Liver (tissue), 8 donors: ENCODE measurements at regions not wholly inside any gene's neighbourhood (a gene's known extent, or its start where the extent isn't known, plus 50 kb on each side); places are given as distances from the start of the nearest gene placed in this dataset.
"Not testable (repeated sequence)": the region's sequence is repeated elsewhere in the genome, so short reads cannot be mapped to it uniquely, and the experiment has no call there.

Experiments used
- DNase-seq: peaks from one replicate; pipeline ENCODE4 v3.0.0-alpha.2; 2017; ENCODE audit warnings: low spot score
- H3K27ac ChIP-seq, 2 donors: one replicate each; pipeline ENCODE4 v1.7.0; 2013; ENCODE audit warnings: inconsistent platforms in 2 of 2, low read length in 2 of 2, control low read depth in 1 of 2, low read depth in 1 of 2, mild to moderate bottlenecking in 1 of 2
- H3K27me3 ChIP-seq, 4 donors: one replicate each; pipeline versions ENCODE4 v1.6.1 to v1.7.0; 2013; ENCODE audit warnings: low read length in 3 of 4, inconsistent platforms in 1 of 4, mild to moderate bottlenecking in 1 of 4, moderate library complexity in 1 of 4; ENCODE audit not compliant: control insufficient read depth in 4 of 4, insufficient read depth in 4 of 4
- H3K36me3 ChIP-seq, 4 donors: one replicate each; pipeline versions ENCODE4 v1.6.1 to v1.7.0; 2013; ENCODE audit warnings: low read length in 3 of 4, mild to moderate bottlenecking in 3 of 4, low read depth in 1 of 4, moderate library complexity in 1 of 4; ENCODE audit not compliant: control insufficient read depth in 4 of 4, insufficient read depth in 3 of 4
- H3K4me1 ChIP-seq, 4 donors: one replicate each; pipeline versions ENCODE4 v1.6.1 to v1.7.0; 2013; ENCODE audit warnings: low read length in 3 of 4, mild to moderate bottlenecking in 3 of 4, moderate library complexity in 1 of 4; ENCODE audit not compliant: control insufficient read depth in 4 of 4, insufficient read depth in 4 of 4
- H3K4me3 ChIP-seq, 3 donors: one replicate each; pipeline versions ENCODE4 v1.6.1 to v1.7.0; 2013; ENCODE audit warnings: low read length in 3 of 3, control low read depth in 1 of 3, low read depth in 1 of 3, mild to moderate bottlenecking in 1 of 3
- H3K9ac ChIP-seq, 2 donors: one replicate each; pipeline ENCODE4 v1.7.0; 2013; ENCODE audit warnings: low read length in 2 of 2, mild to moderate bottlenecking in 2 of 2, moderate library complexity in 2 of 2, control low read depth in 1 of 2, low read depth in 1 of 2
- H3K9me3 ChIP-seq, 4 donors: one replicate each; pipeline versions ENCODE4 v1.6.1 to v1.7.0; 2013; ENCODE audit warnings: low read length in 3 of 4; ENCODE audit not compliant: control insufficient read depth in 4 of 4
- CTCF ChIP-seq: fragments of 150-350 bp; IDR thresholded peaks from 2 replicates; pipeline ENCODE4 v1.5.1; 2017; ENCODE audit warnings: improper control_type of control experiment, low read depth, low read length; ENCODE audit not compliant: missing input control
- FOXA1 ChIP-seq: IDR thresholded peaks from 2 replicates; pipeline ENCODE4 v1.6.1; 2016; ENCODE audit warnings: antibody characterized with exemption
- FOXA2 ChIP-seq: IDR thresholded peaks from 2 replicates; pipeline ENCODE4 v1.6.1; 2016; ENCODE audit warnings: antibody characterized with exemption
- GABPA ChIP-seq, 2 donors: IDR thresholded peaks in 1 of 2; conservative IDR thresholded peaks in 1 of 2; 2 replicates each; pipeline ENCODE4 v1.6.1; 2016; ENCODE audit warnings: antibody characterized with exemption in 2 of 2, mild to moderate bottlenecking in 1 of 2, moderate library complexity in 1 of 2
- HNF4A ChIP-seq, 2 donors: conservative IDR thresholded peaks; 2 replicates each; pipeline ENCODE4 v1.6.1; 2016; ENCODE audit warnings: antibody characterized with exemption in 2 of 2, mild to moderate bottlenecking in 2 of 2
- HNF4G ChIP-seq: IDR thresholded peaks from 2 replicates; pipeline ENCODE4 v1.6.1; 2016; ENCODE audit warnings: antibody characterized with exemption
- JUND ChIP-seq, 2 donors: IDR thresholded peaks; 2 replicates each; pipeline ENCODE4 v1.6.1; 2016; ENCODE audit warnings: antibody characterized with exemption in 2 of 2
- MAX ChIP-seq: IDR thresholded peaks from 2 replicates; pipeline ENCODE4 v1.6.1; 2016; ENCODE audit warnings: antibody characterized with exemption
- NR2F2 ChIP-seq: IDR thresholded peaks from 2 replicates; pipeline ENCODE4 v1.6.1; 2016; ENCODE audit warnings: antibody characterized with exemption
- RAD21 ChIP-seq, 2 donors: IDR thresholded peaks; 2 replicates each; pipeline ENCODE4 v1.6.1; 2016; ENCODE audit warnings: antibody characterized with exemption in 2 of 2, mild to moderate bottlenecking in 2 of 2
- RXRA ChIP-seq, 2 donors: IDR thresholded peaks; 2 replicates each; pipeline ENCODE4 v1.6.1; 2017 to 2018; ENCODE audit warnings: antibody characterized with exemption in 2 of 2, mild to moderate bottlenecking in 1 of 2
- SP1 ChIP-seq: IDR thresholded peaks from 2 replicates; pipeline ENCODE4 v1.6.1; 2018; ENCODE audit warnings: antibody characterized with exemption, mild to moderate bottlenecking
- TAF1 ChIP-seq: conservative IDR thresholded peaks from 2 replicates; pipeline ENCODE4 v1.6.1; 2016; ENCODE audit warnings: antibody characterized with exemption, mild to moderate bottlenecking
- YY1 ChIP-seq: IDR thresholded peaks from 2 replicates; pipeline ENCODE4 v1.6.1; 2016; ENCODE audit warnings: antibody characterized with exemption, mild to moderate bottlenecking
- WGBS: extraction: QIAGEN DNeasy Blood & Tissue Kit; methylation state at CpG from one replicate; pipeline ENCODE4 v1.1.7; 2013; 5-methylcytosine and 5-hydroxymethylcytosine counted together
- TF ChIP-seq, protein P1 (sequence below): IDR thresholded peaks from 2 replicates; pipeline ENCODE4 v1.6.1; 2016; ENCODE audit warnings: antibody characterized with exemption, mild to moderate bottlenecking
- TF ChIP-seq, protein P2 (sequence below): IDR thresholded peaks from 2 replicates; pipeline ENCODE4 v1.6.1; 2016; ENCODE audit warnings: antibody characterized with exemption
- donor health status: healthy.
- donor health status: healthy.
- donor health status: healthy.
- donor health status: healthy.
- donor health status: healthy.

DNA sequence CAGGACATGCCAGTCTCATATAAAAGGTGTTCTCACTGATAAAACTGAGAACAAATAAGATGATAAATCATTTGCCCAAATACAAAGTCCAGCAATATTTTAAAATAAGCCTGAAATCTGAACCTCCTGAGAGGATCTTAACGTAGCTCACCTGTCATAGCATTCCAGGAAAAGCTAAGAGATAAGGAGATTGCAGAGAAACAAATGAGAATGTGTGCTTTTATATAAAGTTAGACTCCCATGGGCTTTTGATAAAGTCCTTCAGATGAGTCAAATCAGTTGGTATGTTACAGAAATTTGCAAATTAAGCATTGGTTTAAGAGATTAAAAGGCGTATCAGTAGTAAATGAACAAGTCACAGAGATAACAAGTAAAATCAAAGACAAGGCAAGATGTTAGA is 452.9 kb upstream of the CHAC2 start:
- DNase-seq, result no peak
- Histone ChIP-seq H3K27me3 (peaks cover 0 to under 1% (median 0%) of the 10 kb centered on the region in 4 donors), H3K27ac (no peak overlapping the region), H3K4me1 (no peaks in the 10 kb centered on the region), H3K9ac (no peak overlapping the region), H3K4me3 (no peak overlapping the region), H3K9me3 (no peaks in the 10 kb centered on the region), H3K36me3 (no peaks in the 10 kb centered on the region)
- TF ChIP-seq FOXA2, result no peak
- no peak for TF ChIP-seq GABPA (IDR thresholded peaks at IDR 0.05 in 1 of 2, conservative IDR thresholded peaks at IDR 0.05 in 1 of 2)
- TF ChIP-seq, protein P1, sequence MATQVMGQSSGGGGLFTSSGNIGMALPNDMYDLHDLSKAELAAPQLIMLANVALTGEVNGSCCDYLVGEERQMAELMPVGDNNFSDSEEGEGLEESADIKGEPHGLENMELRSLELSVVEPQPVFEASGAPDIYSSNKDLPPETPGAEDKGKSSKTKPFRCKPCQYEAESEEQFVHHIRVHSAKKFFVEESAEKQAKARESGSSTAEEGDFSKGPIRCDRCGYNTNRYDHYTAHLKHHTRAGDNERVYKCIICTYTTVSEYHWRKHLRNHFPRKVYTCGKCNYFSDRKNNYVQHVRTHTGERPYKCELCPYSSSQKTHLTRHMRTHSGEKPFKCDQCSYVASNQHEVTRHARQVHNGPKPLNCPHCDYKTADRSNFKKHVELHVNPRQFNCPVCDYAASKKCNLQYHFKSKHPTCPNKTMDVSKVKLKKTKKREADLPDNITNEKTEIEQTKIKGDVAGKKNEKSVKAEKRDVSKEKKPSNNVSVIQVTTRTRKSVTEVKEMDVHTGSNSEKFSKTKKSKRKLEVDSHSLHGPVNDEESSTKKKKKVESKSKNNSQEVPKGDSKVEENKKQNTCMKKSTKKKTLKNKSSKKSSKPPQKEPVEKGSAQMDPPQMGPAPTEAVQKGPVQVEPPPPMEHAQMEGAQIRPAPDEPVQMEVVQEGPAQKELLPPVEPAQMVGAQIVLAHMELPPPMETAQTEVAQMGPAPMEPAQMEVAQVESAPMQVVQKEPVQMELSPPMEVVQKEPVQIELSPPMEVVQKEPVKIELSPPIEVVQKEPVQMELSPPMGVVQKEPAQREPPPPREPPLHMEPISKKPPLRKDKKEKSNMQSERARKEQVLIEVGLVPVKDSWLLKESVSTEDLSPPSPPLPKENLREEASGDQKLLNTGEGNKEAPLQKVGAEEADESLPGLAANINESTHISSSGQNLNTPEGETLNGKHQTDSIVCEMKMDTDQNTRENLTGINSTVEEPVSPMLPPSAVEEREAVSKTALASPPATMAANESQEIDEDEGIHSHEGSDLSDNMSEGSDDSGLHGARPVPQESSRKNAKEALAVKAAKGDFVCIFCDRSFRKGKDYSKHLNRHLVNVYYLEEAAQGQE, result no peak
- TF ChIP-seq RXRA (IDR thresholded peaks at IDR 0.05), result no peak
- no peak for TF ChIP-seq NR2F2
- no peak for TF ChIP-seq JUND (IDR thresholded peaks at IDR 0.05)
- TF ChIP-seq RAD21 (IDR thresholded peaks at IDR 0.05), result no peak
- no peak for TF ChIP-seq TAF1
- TF ChIP-seq SP1, result no peak
- TF ChIP-seq HNF4A (conservative IDR thresholded peaks at IDR 0.05), result no peak
- no peak for TF ChIP-seq YY1
- no peak for TF ChIP-seq FOXA1
- TF ChIP-seq, protein P2, sequence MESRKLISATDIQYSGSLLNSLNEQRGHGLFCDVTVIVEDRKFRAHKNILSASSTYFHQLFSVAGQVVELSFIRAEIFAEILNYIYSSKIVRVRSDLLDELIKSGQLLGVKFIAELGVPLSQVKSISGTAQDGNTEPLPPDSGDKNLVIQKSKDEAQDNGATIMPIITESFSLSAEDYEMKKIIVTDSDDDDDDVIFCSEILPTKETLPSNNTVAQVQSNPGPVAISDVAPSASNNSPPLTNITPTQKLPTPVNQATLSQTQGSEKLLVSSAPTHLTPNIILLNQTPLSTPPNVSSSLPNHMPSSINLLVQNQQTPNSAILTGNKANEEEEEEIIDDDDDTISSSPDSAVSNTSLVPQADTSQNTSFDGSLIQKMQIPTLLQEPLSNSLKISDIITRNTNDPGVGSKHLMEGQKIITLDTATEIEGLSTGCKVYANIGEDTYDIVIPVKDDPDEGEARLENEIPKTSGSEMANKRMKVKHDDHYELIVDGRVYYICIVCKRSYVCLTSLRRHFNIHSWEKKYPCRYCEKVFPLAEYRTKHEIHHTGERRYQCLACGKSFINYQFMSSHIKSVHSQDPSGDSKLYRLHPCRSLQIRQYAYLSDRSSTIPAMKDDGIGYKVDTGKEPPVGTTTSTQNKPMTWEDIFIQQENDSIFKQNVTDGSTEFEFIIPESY, result no peak
- TF ChIP-seq HNF4G, result no peak
- no peak for TF ChIP-seq MAX
- 45% methylated on average over 2 of the region's 2 CpGs for WGBS

DNA sequence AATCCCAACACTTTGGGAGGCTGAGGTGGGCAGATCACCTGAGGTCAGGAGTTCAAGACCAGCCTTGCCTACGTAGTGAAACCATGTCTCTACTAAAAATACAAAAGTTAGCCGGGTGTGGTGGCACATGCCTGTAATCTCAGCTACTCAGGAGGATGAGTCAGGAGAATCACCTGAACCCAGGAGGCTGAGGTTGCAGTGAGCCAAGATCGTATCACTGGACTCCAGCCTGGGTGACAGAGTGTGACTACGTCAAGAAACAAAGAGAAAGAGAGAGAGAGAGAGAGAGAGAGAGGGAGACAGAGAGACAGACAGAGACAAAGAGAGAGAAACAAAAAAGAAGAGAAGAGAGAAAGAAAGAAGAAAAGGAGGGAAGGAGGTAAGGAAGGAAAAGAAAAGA is 454.0 kb upstream of the CHAC2 start:
- not testable (repeated sequence) for H3K9me3 ChIP-seq, H3K27ac ChIP-seq, H3K27me3 ChIP-seq, H3K4me3 ChIP-seq, DNase-seq, H3K4me1 ChIP-seq, H3K9ac ChIP-seq, H3K36me3 ChIP-seq
- 76% methylated on average over 4 of the region's 4 CpGs for WGBS

GRCh38 chr2:53312721-53313120 is 454.9 kb upstream of the CHAC2 start:
- Histone ChIP-seq H3K9ac (no peak overlapping the region), H3K36me3 (no peaks in the 10 kb centered on the region), H3K9me3 (no peaks in the 10 kb centered on the region), H3K4me1 (no peaks in the 10 kb centered on the region), H3K27ac (no peak overlapping the region), H3K27me3 (peaks cover 0 to 3% (median 0%) of the 10 kb centered on the region in 4 donors), H3K4me3 (no peak overlapping the region)
- 78% methylated on average over 5 of the region's 5 CpGs for WGBS
- no peak for TF ChIP-seq SP1
- TF ChIP-seq, protein P2, result no peak
- TF ChIP-seq NR2F2, result no peak
- TF ChIP-seq MAX, result no peak
- no peak for TF ChIP-seq HNF4A (conservative IDR thresholded peaks at IDR 0.05)
- no peak for TF ChIP-seq FOXA2
- TF ChIP-seq FOXA1, result no peak
- TF ChIP-seq CTCF, result no peak
- DNase-seq, result no peak
